Activated CD4-positive, alpha-beta T cell treated with anti-CD3 and anti-CD28 coated beads, Interleukin-2, amount 10 ng/mL, durations not matched to agents 7 days and 5 days (primary cell): ENCODE measurements at regions not wholly inside any gene's neighbourhood (a gene's known extent, or its start where the extent isn't known, plus 50 kb on each side); places are given as distances from the start of the nearest gene placed in this dataset.

Source experiments
- CTCF ChIA-PET: fragments of 350-600 bp; sonication (Branson Sonifier 250); formaldehyde crosslinking; loops from one replicate; lab custom pipeline; 2021; ENCODE audit warnings: antibody characterized with exemption; lab: Charles Lee
- POLR2A ChIA-PET: fragments of 350-600 bp; sonication (Branson Sonifier 250); formaldehyde crosslinking; loops from one replicate; lab custom pipeline; 2021; ENCODE audit warnings: antibody characterized with exemption; lab: Charles Lee
- DNase-seq: peaks from one replicate; pipeline ENCODE4 v3.0.0-alpha.2; 2020
- H3K27ac Mint-ChIP-seq: one replicate; pipeline ENCODE4 v1.8.0; 2021; ENCODE audit warnings: mild to moderate bottlenecking, moderate library complexity, mixed read lengths
- H3K27me3 Mint-ChIP-seq: one replicate; pipeline ENCODE4 v1.8.0; 2021; ENCODE audit warnings: mixed read lengths
- H3K36me3 Mint-ChIP-seq: one replicate; pipeline ENCODE4 v1.8.0; 2021; ENCODE audit warnings: low read depth, mixed read lengths
- H3K4me1 Mint-ChIP-seq: one replicate; pipeline ENCODE4 v1.8.0; 2021; ENCODE audit warnings: mixed read lengths
- H3K4me3 Mint-ChIP-seq: one replicate; pipeline ENCODE4 v1.8.0; 2021; ENCODE audit warnings: mild to moderate bottlenecking, moderate library complexity, mixed read lengths
- H3K9me3 Mint-ChIP-seq: one replicate; pipeline ENCODE4 v1.8.0; 2021; ENCODE audit warnings: mixed read lengths

DNA sequence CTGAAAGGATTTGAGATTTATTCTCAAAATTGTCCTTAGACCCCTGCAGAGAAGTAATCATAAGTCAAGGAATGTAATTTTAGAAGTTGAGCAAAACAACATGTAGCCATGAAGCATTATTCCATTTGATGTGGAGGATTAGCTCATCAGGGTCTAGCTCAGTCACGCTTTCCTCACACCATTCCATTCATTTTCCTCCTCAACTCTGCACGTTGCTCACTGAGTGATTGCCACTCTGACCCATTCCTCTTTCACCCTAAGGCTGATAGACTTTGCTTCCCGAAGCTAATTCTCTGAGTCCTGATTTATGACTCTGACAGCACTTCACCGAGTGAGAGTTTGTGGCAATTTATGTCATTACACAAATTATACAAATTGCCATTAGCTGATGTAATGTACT, 820.6 kb upstream of the PIK3C3 start:
- Mint-ChIP-seq H3K4me3 (no peak overlapping the region), H3K27ac (no peak overlapping the region), H3K9me3 (peaks cover 5% of the 10 kb centered on the region), H3K4me1 (no peaks in the 10 kb centered on the region), H3K36me3 (no peaks in the 10 kb centered on the region), H3K27me3 (no peaks in the 10 kb centered on the region)
- DNase-seq: no peak
- POLR2A ChIA-PET: no interaction called here
- CTCF ChIA-PET: no interaction called here

DNA sequence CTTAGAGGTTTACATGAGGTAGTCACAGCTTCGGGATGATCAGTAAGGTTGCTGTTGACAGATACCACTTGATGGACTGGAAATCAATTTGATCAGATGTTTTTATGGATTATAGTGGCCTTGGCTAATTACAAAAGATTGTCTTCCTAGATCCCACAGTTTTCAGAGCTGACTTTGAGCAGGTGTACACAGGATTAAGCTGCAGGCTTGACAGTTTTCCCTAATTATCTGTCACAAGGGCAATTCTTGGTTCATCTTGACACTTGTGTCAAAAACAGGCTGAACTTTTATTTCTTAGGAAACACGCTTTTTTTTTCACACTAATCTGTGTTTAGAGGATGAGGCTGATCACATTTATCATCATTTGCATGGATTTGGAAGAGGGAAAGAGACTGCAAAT, 824.0 kb upstream of the PIK3C3 start:
- ChIA-PET POLR2A (no interaction called here), CTCF (no interaction called here)
- H3K4me3 Mint-ChIP-seq: no peak overlapping the region
- no peaks in the 10 kb centered on the region for H3K27me3 Mint-ChIP-seq
- DNase-seq: no peak
- peaks cover 5% of the 10 kb centered on the region for H3K9me3 Mint-ChIP-seq
- no peak overlapping the region for H3K27ac Mint-ChIP-seq
- H3K36me3 Mint-ChIP-seq: no peaks in the 10 kb centered on the region
- H3K4me1 Mint-ChIP-seq: no peaks in the 10 kb centered on the region

DNA sequence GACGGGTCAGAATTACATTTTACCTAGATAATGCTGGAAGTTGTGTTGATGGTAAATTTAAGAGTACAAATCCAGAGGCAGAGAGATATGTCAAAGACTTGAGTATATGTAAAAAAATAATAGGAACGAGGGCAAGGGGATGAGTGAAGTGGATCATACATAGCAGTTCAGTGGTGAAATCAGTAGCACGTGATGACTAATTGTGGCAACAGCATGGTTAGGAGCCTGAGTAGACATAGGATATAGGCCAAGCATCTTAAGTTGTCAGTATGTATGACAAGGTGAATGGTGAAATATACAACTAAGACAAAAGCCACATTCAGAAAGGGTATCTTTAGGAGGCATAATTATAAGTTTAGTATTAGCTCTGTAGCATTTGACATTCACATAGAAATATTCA, 826.5 kb upstream of the PIK3C3 start:
- Mint-ChIP-seq H3K4me1 (no peaks in the 10 kb centered on the region), H3K27ac (no peak overlapping the region), H3K36me3 (no peaks in the 10 kb centered on the region), H3K9me3 (peaks cover 3% of the 10 kb centered on the region), H3K27me3 (no peaks in the 10 kb centered on the region), H3K4me3 (no peak overlapping the region)
- no peak for DNase-seq
- POLR2A ChIA-PET: no interaction called here
- CTCF ChIA-PET: no interaction called here

DNA sequence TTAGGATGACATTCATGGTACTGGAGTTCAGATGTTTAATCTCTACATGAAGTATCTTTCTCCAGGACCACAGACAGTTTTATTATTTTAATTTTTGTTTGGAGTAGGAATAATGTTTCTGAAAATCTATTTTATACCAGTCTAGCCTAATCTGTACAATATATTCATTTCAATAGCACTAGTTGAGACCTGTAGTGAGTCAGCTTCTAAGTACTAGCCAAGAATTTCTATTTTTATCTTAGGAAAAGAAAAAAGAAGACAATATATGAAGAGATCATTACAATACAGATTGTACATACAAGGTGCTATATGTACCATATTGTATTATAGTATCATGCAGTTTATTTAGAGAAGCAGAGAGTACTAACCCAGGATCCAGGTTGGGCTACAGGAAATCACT, 826.9 kb upstream of the PIK3C3 start:
- no peaks in the 10 kb centered on the region for H3K4me1 Mint-ChIP-seq
- no peak for DNase-seq
- ChIA-PET CTCF (no interaction called here), POLR2A (no interaction called here)
- no peaks in the 10 kb centered on the region for H3K36me3 Mint-ChIP-seq
- H3K4me3 Mint-ChIP-seq: no peak overlapping the region
- no peak overlapping the region for H3K27ac Mint-ChIP-seq
- H3K27me3 Mint-ChIP-seq: no peaks in the 10 kb centered on the region
- H3K9me3 Mint-ChIP-seq: peaks cover 3% of the 10 kb centered on the region

DNA sequence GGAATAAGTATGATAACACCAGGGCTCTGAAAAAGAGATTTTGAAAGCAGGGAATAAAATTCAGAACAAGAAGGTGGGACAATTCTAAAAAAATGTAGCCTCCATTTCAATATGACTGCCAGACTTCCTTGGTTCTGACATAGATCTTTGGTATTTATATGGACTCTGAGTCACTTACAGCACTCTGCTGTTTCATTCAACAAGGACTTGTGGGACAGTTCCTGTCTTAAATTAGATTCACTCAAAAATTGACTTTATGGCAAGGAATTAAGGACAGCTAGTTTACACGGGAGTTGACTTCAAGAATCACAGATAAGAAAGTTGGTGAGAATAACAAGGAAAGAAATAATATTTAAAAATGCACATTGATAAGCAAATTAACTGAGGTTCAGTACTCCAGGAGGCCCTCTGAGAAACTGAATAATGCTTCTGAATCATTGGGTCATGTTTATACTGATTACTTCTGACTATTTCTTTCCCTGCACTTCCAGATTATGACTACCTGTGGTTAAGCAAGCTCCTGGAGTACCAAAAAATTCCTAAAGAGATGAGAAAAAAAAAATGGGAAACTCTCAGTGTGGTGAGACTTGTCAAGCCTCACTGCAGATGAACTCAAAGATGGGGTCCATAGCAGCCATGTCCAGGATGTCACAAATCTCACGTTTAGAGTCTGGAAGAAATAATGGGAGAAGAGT, 828.3 kb upstream of the PIK3C3 start:
- DNase-seq: no peak
- peaks cover 3% of the 10 kb centered on the region for H3K9me3 Mint-ChIP-seq
- H3K27ac Mint-ChIP-seq: no peak overlapping the region
- H3K4me3 Mint-ChIP-seq: no peak overlapping the region
- CTCF ChIA-PET: no interaction called here
- H3K36me3 Mint-ChIP-seq: no peaks in the 10 kb centered on the region
- H3K4me1 Mint-ChIP-seq: no peaks in the 10 kb centered on the region
- H3K27me3 Mint-ChIP-seq: no peaks in the 10 kb centered on the region
- POLR2A ChIA-PET: no interaction called here

DNA sequence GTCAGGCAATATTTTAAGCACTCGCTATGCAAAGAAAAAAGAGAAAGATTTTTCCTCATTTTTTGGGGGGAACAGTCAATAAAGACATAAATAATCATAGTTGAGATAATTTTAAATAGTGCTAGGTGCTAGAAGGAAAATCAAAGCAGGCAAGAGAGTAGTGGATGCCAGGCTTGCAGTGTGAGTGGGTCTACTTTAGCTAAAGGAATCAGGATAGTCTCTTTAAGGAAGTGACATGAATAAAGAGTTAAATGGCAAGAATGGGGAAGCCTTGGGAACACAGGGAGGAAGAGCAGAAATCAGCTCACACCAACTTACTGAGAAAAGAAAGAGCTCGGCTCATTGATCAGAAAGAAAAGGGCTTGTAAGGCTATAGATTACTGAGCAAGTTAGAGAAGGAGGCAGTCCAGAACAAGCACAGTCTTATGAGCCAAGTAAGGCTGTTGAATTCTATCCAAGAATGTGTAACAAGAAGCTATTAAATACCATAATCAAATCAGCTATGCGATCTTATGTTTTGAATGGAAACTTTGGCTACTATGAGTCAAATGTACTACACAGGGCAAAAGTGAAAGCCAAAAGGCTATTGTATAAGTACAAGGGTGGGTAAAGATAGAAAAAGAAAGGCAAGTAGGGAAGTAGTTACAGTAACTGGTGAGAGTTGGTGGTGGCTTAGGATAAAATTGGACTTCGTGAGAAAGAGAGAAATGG, 833.8 kb upstream of the PIK3C3 start:
- ChIA-PET CTCF (no interaction called here), POLR2A (no interaction called here)
- no peak overlapping the region for H3K27ac Mint-ChIP-seq
- no peaks in the 10 kb centered on the region for H3K27me3 Mint-ChIP-seq
- H3K9me3 Mint-ChIP-seq: peaks cover 3% of the 10 kb centered on the region
- no peak for DNase-seq
- no peak overlapping the region for H3K4me3 Mint-ChIP-seq
- H3K36me3 Mint-ChIP-seq: no peaks in the 10 kb centered on the region
- no peaks in the 10 kb centered on the region for H3K4me1 Mint-ChIP-seq

DNA sequence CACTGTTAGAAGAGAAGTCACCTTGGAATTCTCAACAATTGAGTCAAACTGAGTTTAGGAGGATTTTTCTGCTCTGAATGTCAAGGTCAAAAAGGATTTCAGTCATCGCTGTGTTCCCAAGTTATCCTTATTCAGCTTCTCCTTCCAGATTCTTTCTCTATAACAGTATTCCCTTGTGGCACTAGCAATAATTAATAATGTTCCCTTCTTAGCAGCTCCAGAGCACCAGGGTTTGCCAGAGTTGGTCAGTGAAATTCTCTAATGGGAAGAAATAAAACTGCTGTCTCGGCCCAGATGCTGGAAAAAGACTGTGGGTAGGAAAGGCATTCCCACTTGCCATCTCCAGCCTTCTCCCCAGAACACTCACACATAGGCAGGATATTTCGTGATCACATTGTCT, 836.0 kb upstream of the PIK3C3 start:
- CTCF ChIA-PET: no interaction called here
- H3K27me3 Mint-ChIP-seq: no peaks in the 10 kb centered on the region
- H3K27ac Mint-ChIP-seq: no peak overlapping the region
- no peaks in the 10 kb centered on the region for H3K9me3 Mint-ChIP-seq
- POLR2A ChIA-PET: no interaction called here
- H3K36me3 Mint-ChIP-seq: no peaks in the 10 kb centered on the region
- H3K4me3 Mint-ChIP-seq: no peak overlapping the region
- no peak for DNase-seq
- no peaks in the 10 kb centered on the region for H3K4me1 Mint-ChIP-seq

DNA sequence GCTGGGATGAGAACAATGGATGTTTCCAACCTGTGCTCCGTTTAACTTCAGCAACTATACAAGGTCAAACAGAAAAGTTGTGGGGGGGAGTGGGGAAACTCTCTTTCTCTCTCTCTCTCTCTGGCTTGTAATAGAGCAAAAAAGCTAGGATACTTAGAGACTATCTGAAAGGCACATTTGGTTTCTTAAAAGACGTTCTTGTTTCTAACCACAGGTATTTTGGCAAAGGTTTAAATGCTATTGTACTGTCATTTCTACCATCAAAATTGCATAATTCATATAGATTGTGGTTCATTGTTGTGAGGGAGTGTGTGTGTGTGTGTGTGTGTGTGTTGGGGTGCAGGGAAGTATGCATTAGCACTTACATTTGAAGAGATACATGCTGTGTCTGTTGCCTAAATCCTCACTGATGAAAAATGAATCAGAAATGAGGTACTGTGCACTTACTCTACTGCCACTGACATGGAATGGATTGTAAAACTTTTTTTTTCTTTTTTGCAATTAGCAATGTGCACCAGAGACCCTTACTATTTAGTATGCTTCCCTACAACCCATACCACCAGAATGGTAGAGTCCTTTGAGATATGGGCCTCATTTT, 841.0 kb upstream of the PIK3C3 start:
- H3K27ac Mint-ChIP-seq: no peak overlapping the region
- no peaks in the 10 kb centered on the region for H3K36me3 Mint-ChIP-seq
- no peaks in the 10 kb centered on the region for H3K27me3 Mint-ChIP-seq
- no peaks in the 10 kb centered on the region for H3K4me1 Mint-ChIP-seq
- ChIA-PET POLR2A (no interaction called here), CTCF (no interaction called here)
- peaks cover 2% of the 10 kb centered on the region for H3K9me3 Mint-ChIP-seq
- H3K4me3 Mint-ChIP-seq: no peak overlapping the region
- DNase-seq: no peak

DNA sequence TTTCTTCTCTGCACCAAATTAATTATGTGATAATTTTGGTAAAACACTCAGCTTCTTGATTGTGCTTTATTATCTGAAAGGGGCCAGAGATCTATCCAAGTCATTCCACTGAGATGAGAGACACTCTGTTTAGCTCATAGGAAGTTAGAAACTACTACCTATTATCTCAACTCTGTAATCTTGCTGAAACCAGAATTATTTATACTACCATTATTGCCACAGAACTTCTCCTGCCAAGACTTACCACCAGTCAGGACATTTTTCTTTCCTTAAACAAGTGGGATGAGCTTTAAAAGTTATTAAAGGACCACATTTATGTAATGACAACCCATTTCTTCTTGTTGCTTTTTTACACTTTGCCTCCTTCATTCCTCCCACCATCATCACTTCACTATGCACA, 855.6 kb upstream of the PIK3C3 start:
- Mint-ChIP-seq H3K4me1 (no peaks in the 10 kb centered on the region), H3K9me3 (peaks cover 6% of the 10 kb centered on the region), H3K36me3 (no peaks in the 10 kb centered on the region), H3K27ac (no peak overlapping the region), H3K4me3 (no peak overlapping the region), H3K27me3 (no peaks in the 10 kb centered on the region)
- ChIA-PET CTCF (no interaction called here), POLR2A (no interaction called here)
- DNase-seq: no peak

DNA sequence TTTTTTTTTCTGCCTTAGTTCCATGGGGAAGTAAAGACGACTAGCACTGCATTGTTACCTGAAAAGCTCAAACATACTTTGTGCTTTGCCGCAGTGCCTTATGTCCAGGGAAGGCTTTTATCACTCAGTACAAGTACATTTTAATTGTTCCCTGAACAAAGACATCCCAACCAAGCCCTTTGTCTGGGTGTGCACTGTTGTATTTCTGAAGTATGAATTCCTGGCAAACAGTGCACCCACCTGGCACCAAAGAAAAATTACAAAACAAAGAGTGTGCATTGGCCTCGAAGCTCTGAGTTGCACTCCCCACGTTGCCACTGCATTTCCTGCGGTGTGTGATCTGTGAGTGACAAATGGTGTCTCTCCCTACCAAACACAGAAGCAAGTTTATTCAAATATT, 858.5 kb upstream of the PIK3C3 start:
- ChIA-PET CTCF (no interaction called here), POLR2A (no interaction called here)
- H3K4me1 Mint-ChIP-seq: no peaks in the 10 kb centered on the region
- H3K36me3 Mint-ChIP-seq: no peaks in the 10 kb centered on the region
- H3K4me3 Mint-ChIP-seq: no peak overlapping the region
- H3K27me3 Mint-ChIP-seq: no peaks in the 10 kb centered on the region
- no peak overlapping the region for H3K27ac Mint-ChIP-seq
- no peak for DNase-seq
- peaks cover 6% of the 10 kb centered on the region for H3K9me3 Mint-ChIP-seq

DNA sequence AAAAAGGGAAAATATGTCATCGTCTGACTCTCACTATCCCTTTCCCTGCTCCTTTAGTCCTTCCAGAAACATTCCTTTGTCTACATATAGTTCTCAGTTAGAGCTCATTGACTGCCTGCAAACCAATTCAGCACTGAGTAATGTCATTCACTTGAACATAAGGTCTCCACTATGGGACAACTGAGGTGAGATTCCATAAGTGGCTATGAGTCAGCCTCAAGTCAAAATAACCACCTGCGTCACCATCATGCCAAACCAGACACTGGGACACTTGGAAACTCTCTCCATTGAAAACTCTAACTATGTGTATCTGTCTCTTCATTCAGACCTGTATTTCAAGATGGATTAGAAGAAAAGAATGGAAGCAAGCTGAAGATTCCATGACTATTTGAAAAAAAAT, 878.0 kb upstream of the PIK3C3 start:
- Mint-ChIP-seq H3K27me3 (no peaks in the 10 kb centered on the region), H3K4me3 (no peak overlapping the region), H3K9me3 (peaks cover 9% of the 10 kb centered on the region), H3K27ac (no peak overlapping the region), H3K4me1 (no peaks in the 10 kb centered on the region), H3K36me3 (no peaks in the 10 kb centered on the region)
- no peak for DNase-seq
- CTCF ChIA-PET: no interaction called here
- POLR2A ChIA-PET: no interaction called here

DNA sequence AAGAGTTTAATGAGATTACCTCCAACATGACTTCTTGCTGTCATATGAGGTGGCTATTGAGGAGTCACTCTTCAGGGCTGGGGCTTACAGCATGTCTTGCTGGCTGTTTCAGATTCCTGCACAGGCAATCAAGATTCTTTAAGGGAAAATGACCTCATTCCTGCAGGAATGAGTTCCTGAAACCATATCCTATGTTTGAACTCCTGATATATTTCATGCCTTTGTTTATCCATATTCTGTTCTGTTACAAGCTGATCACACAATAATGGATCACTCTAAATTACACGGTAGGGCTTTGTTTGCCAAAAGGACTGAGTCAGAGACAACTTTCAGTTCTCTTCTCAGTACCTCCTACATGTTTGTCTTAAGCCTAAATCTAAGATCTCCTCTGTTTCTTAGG, 879.8 kb upstream of the PIK3C3 start:
- H3K9me3 Mint-ChIP-seq: peaks cover 3% of the 10 kb centered on the region
- H3K27me3 Mint-ChIP-seq: no peaks in the 10 kb centered on the region
- H3K36me3 Mint-ChIP-seq: no peaks in the 10 kb centered on the region
- no peaks in the 10 kb centered on the region for H3K4me1 Mint-ChIP-seq
- POLR2A ChIA-PET: no interaction called here
- no peak overlapping the region for H3K4me3 Mint-ChIP-seq
- no peak for DNase-seq
- CTCF ChIA-PET: no interaction called here
- H3K27ac Mint-ChIP-seq: no peak overlapping the region

DNA sequence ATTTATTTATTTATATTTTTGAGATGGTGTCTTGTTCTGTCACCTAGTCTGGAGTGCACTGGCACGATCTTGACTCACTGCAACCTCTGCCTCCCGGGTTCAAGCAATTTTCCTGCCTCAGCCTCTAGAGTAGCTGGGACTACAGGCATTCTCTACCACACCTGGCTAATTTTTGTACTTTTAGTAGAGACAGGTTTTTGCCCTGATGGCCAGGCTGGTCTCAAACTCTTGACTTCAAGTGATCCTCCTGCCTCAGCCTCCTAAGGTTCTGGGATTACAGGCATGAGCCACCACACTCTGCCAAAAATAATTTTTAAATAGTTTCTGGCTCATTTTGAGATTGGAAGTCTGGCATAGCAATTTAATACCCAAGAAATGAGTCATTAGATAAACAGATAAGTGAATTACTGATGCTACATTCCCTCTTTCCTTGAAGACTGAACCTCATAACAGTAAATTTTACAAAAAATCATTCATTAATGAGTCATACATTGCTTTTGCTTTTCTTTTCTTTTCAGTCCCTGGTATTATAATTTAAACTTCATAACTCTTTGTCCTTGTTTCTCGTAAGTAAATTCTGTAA, 881.6 kb upstream of the PIK3C3 start:
- Mint-ChIP-seq H3K27me3 (no peaks in the 10 kb centered on the region), H3K4me1 (no peaks in the 10 kb centered on the region), H3K9me3 (no peaks in the 10 kb centered on the region), H3K27ac (no peak overlapping the region), H3K4me3 (no peak overlapping the region), H3K36me3 (no peaks in the 10 kb centered on the region)
- POLR2A ChIA-PET: no interaction called here
- CTCF ChIA-PET: no interaction called here
- DNase-seq: no peak
